Nephron (organoid): ENCODE measurements at regions not wholly inside any gene's neighbourhood (a gene's known extent, or its start where the extent isn't known, plus 50 kb on each side); places are given as distances from the start of the nearest gene placed in this dataset.
"Not testable (repeated sequence)": the region's sequence is repeated elsewhere in the genome, so short reads cannot be mapped to it uniquely, and the experiment has no call there.

Source experiments
- H3K27ac Mint-ChIP-seq, 3 experiments: 2 replicates each; pipeline ENCODE4 v1.8.0; 2020; ENCODE audit warnings: mixed read lengths in 3 of 3, mild to moderate bottlenecking in 2 of 3, moderate library complexity in 1 of 3
- H3K27me3 Mint-ChIP-seq: 2 replicates; pipeline ENCODE4 v1.8.0; 2021; ENCODE audit warnings: low read depth, mild to moderate bottlenecking, moderate library complexity, mixed read lengths
- H3K36me3 Mint-ChIP-seq: 2 replicates; pipeline ENCODE4 v1.8.0; 2020; ENCODE audit warnings: low read depth, mixed read lengths
- H3K4me1 Mint-ChIP-seq: 2 replicates; pipeline ENCODE4 v1.8.0; 2020; ENCODE audit warnings: mixed read lengths
- H3K4me3 Mint-ChIP-seq, 3 experiments: 2 replicates each; pipeline ENCODE4 v1.8.0; 2020; ENCODE audit warnings: mild to moderate bottlenecking in 3 of 3, mixed read lengths in 3 of 3, moderate library complexity in 2 of 3
- H3K9me3 Mint-ChIP-seq: 2 replicates; pipeline ENCODE4 v1.8.0; 2020; ENCODE audit warnings: mixed read lengths
- TF ChIP-seq, protein P1 (sequence below), 3 experiments: fragments of 200-600 bp; sonication (generic); IDR thresholded peaks; one replicate each; pipeline ENCODE4 v1.5.0; 2021; ENCODE audit warnings: antibody characterized with exemption in 3 of 3; ENCODE audit not compliant: unreplicated experiment in 3 of 3

DNA sequence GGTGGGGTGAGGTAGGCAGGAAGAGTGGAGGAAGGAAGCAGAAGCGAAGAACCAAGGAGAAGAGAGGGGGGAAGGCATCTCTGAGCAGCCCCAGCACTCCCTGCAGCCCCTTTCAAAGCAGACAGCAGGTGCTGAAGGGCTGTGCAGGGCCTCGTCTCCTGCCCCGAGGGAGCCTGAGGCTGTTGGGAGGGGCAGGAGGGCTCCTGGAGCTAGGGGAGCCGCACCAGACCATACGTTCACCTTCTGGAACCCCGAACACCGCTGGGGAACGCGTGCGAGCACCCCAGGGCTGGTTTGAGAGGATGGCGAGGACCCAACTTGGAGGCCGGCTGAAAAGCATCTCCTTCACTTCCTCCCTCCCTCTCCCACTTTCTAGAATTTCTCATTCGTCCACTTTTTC lies 259.8 kb downstream of the FAM43A start:
- Mint-ChIP-seq H3K27me3 (peaks cover 11% of the 10 kb centered on the region), H3K9me3 (peaks cover 11% of the 10 kb centered on the region), H3K4me3 (no peak overlapping the region)

DNA sequence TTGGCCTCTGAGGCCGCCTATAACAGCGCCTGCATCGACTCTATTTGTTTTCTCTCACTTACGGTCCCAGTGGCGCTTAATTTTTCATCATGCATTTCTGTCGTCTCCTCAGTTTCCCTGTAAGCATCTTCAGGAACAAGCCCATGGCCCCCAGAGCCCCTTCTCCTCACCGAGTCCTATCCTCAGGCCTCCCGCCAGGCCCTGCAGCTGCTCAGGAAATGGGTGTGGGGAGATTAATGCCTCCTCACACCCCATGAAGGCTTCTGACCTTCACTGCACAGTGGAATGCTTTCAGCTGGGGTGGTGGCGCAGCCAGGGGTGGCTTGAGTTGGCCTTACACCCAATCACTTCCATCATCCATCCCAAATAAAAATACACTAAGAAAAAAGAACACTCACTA lies 260.4 kb downstream of the FAM43A start:
- Mint-ChIP-seq H3K4me1 (peaks cover 7% of the 10 kb centered on the region), H3K36me3 (no peaks in the 10 kb centered on the region), H3K9me3 (peaks cover 11% of the 10 kb centered on the region), H3K27ac (no peak overlapping the region), H3K27me3 (peaks cover 11% of the 10 kb centered on the region), H3K4me3 (no peak overlapping the region)
- TF ChIP-seq, protein P1, sequence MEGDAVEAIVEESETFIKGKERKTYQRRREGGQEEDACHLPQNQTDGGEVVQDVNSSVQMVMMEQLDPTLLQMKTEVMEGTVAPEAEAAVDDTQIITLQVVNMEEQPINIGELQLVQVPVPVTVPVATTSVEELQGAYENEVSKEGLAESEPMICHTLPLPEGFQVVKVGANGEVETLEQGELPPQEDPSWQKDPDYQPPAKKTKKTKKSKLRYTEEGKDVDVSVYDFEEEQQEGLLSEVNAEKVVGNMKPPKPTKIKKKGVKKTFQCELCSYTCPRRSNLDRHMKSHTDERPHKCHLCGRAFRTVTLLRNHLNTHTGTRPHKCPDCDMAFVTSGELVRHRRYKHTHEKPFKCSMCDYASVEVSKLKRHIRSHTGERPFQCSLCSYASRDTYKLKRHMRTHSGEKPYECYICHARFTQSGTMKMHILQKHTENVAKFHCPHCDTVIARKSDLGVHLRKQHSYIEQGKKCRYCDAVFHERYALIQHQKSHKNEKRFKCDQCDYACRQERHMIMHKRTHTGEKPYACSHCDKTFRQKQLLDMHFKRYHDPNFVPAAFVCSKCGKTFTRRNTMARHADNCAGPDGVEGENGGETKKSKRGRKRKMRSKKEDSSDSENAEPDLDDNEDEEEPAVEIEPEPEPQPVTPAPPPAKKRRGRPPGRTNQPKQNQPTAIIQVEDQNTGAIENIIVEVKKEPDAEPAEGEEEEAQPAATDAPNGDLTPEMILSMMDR (IDR thresholded peaks at IDR 0.05; ENCODE audit: unreplicated experiment in 3 of 3): no peak

More for the DNA sequence above, 259.8 kb downstream of the FAM43A start:
- H3K27ac Mint-ChIP-seq: no peak overlapping the region
- TF ChIP-seq, protein P1 (IDR thresholded peaks at IDR 0.05; ENCODE audit: unreplicated experiment in 3 of 3): no peak
- peaks cover 7% of the 10 kb centered on the region for H3K4me1 Mint-ChIP-seq
- no peaks in the 10 kb centered on the region for H3K36me3 Mint-ChIP-seq

DNA sequence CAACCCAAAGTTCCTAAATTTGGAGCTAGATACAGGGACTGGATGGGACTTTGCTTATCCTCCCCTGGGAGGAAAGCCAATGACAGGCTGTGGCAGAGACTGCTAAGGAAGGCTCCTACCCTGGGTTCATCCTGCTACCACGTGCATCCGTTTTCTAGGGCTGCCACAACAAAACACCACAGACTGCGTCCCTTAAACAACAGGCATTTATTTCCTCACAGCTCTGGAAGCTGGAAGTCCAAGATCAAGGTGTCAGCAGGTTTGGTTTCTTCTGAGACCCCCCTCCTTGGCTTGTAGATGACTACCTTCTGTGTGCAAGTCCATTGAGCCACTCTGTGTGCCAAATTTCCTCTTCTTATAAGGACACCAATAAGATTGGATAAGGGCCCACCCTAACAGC lies 263.9 kb downstream of the FAM43A start:
- Mint-ChIP-seq H3K9me3 (peaks cover 11% of the 10 kb centered on the region), H3K36me3 (no peaks in the 10 kb centered on the region), H3K27ac (no peak overlapping the region), H3K4me1 (peaks cover 13% of the 10 kb centered on the region), H3K27me3 (peaks cover 4% of the 10 kb centered on the region), H3K4me3 (no peak overlapping the region)
- TF ChIP-seq, protein P1 (IDR thresholded peaks at IDR 0.05; ENCODE audit: unreplicated experiment in 3 of 3): no peak

DNA sequence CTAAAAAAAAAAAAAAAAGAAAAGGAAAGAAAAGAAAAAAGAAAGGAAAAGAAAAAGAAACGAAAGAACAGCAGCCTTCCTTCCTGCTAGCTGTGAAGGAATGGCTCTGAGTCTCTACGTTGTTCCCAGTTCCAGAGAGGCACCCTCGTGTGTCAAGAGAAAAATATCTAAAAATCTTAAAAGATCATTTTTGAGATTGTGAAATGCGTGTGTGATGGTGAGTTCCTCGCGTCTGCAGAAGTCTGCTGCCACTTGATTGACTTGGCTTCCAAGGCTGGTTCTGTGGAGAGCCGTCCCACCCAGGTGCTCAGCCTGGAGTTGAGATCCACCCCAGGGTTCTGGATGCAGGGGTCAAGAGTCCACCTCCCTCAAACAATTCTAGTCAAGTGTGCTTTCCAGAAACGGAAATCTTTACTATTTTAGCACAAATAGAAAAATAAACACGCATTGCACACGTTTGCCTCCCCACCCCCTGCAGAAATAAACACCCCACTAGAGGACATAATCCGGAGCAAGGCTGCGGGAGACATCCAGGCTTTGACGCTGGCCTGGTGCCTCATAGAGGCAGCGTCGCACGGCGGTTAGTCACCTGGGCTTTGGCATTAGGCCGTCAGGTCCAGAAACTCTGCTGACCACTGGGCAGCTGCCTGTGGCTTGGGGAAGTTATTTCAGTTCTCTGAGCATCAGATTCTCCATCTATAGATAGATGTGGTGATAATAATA lies 265.4 kb downstream of the FAM43A start:
- peaks cover 11% of the 10 kb centered on the region for H3K4me1 Mint-ChIP-seq
- H3K36me3 Mint-ChIP-seq: no peaks in the 10 kb centered on the region
- H3K27me3 Mint-ChIP-seq: peaks cover 14% of the 10 kb centered on the region
- peaks cover 11% of the 10 kb centered on the region for H3K9me3 Mint-ChIP-seq
- TF ChIP-seq, protein P1 (IDR thresholded peaks at IDR 0.05; ENCODE audit: unreplicated experiment in 3 of 3): no peak
- H3K4me3 Mint-ChIP-seq: no peak overlapping the region
- no peak overlapping the region for H3K27ac Mint-ChIP-seq

DNA sequence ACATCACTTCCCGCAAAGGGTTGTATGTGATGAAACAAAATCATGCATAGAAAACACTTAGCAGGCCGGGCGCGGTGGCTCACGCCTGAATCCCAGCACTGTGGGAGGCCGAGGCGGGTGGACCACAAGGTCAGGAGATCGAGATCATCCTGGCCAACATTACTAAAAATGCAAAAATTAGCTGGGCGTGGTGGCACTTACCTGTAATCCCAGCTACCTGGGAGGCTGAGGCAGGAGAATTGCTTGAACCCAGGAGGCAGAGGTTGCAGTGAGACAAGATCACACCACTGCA lies 265.9 kb downstream of the FAM43A start:
- not testable (repeated sequence) for H3K27ac Mint-ChIP-seq, H3K36me3 Mint-ChIP-seq, H3K4me3 Mint-ChIP-seq, H3K4me1 Mint-ChIP-seq
- H3K27me3 Mint-ChIP-seq: peaks cover 12% of the 10 kb centered on the region
- peaks cover 11% of the 10 kb centered on the region for H3K9me3 Mint-ChIP-seq

DNA sequence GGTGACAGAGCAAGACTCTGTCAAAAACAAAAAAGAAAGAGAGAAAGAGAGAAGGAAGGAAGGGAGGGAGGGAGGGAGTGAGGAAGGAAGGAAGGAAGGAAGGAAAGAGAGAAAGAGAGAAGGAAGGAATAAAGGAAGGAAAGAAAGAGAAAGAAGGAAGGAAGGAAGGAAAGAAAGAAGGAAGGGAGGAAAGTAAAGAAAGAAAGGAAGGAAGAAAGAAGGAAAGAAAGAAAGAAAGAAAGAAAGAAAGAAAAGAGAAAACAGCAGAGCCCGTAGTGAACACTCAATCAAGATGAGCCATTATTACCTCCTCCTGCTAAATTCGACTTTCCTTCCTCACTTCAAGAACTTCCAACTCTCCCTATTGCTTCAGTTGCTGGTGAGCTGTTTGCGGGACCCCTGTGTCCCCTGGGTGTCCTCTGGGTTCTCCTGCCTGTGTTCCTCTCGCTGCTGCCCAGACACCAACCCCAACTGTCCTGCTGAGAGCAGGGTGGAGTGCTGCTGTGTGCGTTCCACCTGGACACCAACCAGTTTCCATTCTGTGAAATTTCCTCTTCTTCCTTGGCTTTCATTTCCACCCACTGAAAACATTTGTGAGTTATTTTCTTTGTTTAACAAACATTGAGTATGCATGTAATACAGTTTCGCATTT lies 266.4 kb downstream of the FAM43A start:
- TF ChIP-seq, protein P1 (IDR thresholded peaks at IDR 0.05; ENCODE audit: unreplicated experiment in 3 of 3): no peak
- Mint-ChIP-seq H3K9me3 (peaks cover 11% of the 10 kb centered on the region), H3K4me1 (peaks cover 6% of the 10 kb centered on the region), H3K4me3 (no peak overlapping the region), H3K36me3 (no peaks in the 10 kb centered on the region), H3K27ac (no peak overlapping the region), H3K27me3 (peaks cover 12% of the 10 kb centered on the region)
